NB4 (cell line): ENCODE measurements at regions not wholly inside any gene's neighbourhood (a gene's known extent, or its start where the extent isn't known, plus 50 kb on each side); places are given as distances from the start of the nearest gene placed in this dataset.

Experiments used
- TF ChIP-seq, protein P1 (sequence below): IDR thresholded peaks from one replicate; pipeline ENCODE4 v1.5.1; 2012; ENCODE audit warnings: low read depth, low read length
- TF ChIP-seq, protein P2 (sequence below): IDR thresholded peaks from 2 replicates; pipeline ENCODE4 v1.6.1; 2011; ENCODE audit warnings: low read depth, low read length

DNA sequence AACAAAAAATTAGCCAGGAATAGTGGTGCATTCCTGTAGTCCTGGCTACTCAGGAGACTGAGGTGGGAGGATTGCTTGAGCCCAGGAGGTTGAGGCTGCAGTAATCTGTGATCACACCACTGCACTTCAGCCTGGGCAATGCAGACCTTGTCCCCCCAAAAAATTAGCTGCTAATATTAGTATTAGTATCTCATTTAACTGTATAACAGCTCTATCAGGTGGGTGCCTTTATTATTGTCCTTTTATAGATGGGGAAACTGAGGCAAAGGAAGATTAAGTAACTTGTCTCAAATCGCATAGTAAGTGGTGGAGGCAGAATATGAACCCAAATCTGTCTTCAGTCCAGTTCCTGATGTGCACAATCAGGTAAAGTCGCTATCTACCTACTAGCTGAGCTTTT lies 142.3 kb upstream of the CRY1 start:
- TF ChIP-seq, protein P1, sequence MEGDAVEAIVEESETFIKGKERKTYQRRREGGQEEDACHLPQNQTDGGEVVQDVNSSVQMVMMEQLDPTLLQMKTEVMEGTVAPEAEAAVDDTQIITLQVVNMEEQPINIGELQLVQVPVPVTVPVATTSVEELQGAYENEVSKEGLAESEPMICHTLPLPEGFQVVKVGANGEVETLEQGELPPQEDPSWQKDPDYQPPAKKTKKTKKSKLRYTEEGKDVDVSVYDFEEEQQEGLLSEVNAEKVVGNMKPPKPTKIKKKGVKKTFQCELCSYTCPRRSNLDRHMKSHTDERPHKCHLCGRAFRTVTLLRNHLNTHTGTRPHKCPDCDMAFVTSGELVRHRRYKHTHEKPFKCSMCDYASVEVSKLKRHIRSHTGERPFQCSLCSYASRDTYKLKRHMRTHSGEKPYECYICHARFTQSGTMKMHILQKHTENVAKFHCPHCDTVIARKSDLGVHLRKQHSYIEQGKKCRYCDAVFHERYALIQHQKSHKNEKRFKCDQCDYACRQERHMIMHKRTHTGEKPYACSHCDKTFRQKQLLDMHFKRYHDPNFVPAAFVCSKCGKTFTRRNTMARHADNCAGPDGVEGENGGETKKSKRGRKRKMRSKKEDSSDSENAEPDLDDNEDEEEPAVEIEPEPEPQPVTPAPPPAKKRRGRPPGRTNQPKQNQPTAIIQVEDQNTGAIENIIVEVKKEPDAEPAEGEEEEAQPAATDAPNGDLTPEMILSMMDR, result no peak
- TF ChIP-seq, protein P2, sequence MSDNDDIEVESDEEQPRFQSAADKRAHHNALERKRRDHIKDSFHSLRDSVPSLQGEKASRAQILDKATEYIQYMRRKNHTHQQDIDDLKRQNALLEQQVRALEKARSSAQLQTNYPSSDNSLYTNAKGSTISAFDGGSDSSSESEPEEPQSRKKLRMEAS, result no peak
